ENCODE measurements at regions not wholly inside any gene's neighbourhood (a gene's known extent, or its start where the extent isn't known, plus 50 kb on each side); places are given as distances from the start of the nearest gene placed in this dataset.
"Not testable (repeated sequence)": the region's sequence is repeated elsewhere in the genome, so short reads cannot be mapped to it uniquely, and the experiment has no call there.

- not testable (repeated sequence) for DNase-seq (ENCODE audit: low read depth in 4 of 4, low spot score in 2 of 4)
Observed at GRCh38 chr21:25531538-25532250, 75.6 kb downstream of the MRPL39 start.

GRCh38 chr21:25528515-25528914 lies 78.8 kb downstream of the MRPL39 start:
- no peak for DNase-seq (ENCODE audit: low read depth in 4 of 4, low spot score in 2 of 4)

- DNase-seq (ENCODE audit: low read depth in 4 of 4, low spot score in 2 of 4) = no peak
Observed at GRCh38 chr21:25518491-25518911, 88.8 kb downstream of the MRPL39 start.

- no peak for DNase-seq (ENCODE audit: low read depth in 4 of 4, low spot score in 2 of 4)
Observed at GRCh38 chr21:25515484-25516405, 91.5 kb downstream of the MRPL39 start.

GRCh38 chr21:25513810-25514209 lies 93.5 kb downstream of the MRPL39 start:
- DNase-seq (ENCODE audit: low read depth in 4 of 4, low spot score in 2 of 4) = no peak

GRCh38 chr21:25512095-25513081 lies 94.9 kb downstream of the MRPL39 start:
- DNase-seq (ENCODE audit: low read depth in 4 of 4, low spot score in 2 of 4) = no peak

GRCh38 chr21:25509862-25510261 lies 97.4 kb downstream of the MRPL39 start:
- DNase-seq (ENCODE audit: low read depth in 4 of 4, low spot score in 2 of 4) = no peak

- no peak for DNase-seq (ENCODE audit: low read depth in 4 of 4, low spot score in 2 of 4)
Observed at GRCh38 chr21:25508364-25508763, 98.9 kb downstream of the MRPL39 start.

- DNase-seq (ENCODE audit: low read depth in 4 of 4, low spot score in 2 of 4) = no peak
Observed at GRCh38 chr21:25507522-25507921, 99.8 kb downstream of the MRPL39 start.

GRCh38 chr21:25506887-25507286 lies 100.4 kb downstream of the MRPL39 start:
- no peak for DNase-seq (ENCODE audit: low read depth in 4 of 4, low spot score in 2 of 4)

- no peak for DNase-seq (ENCODE audit: low read depth in 4 of 4, low spot score in 2 of 4)
Observed at GRCh38 chr21:25506261-25506660, 101.0 kb downstream of the MRPL39 start.

- no peak for DNase-seq (ENCODE audit: low read depth in 4 of 4, low spot score in 2 of 4)
Observed at GRCh38 chr21:25503981-25504380, 103.3 kb downstream of the MRPL39 start.

- no peak for DNase-seq (ENCODE audit: low read depth in 4 of 4, low spot score in 2 of 4)
Observed at GRCh38 chr21:25501996-25502665, 105.2 kb downstream of the MRPL39 start.

GRCh38 chr21:25501462-25501861 lies 105.8 kb downstream of the MRPL39 start:
- no peak for DNase-seq (ENCODE audit: low read depth in 4 of 4, low spot score in 2 of 4)

- no peak for DNase-seq (ENCODE audit: low read depth in 4 of 4, low spot score in 2 of 4)
Observed at GRCh38 chr21:25500598-25500997, 106.7 kb downstream of the MRPL39 start.

GRCh38 chr21:25496825-25497482 lies 110.3 kb downstream of the MRPL39 start:
- DNase-seq (ENCODE audit: low read depth in 4 of 4, low spot score in 2 of 4) = no peak

GRCh38 chr21:25494804-25495203 lies 112.5 kb downstream of the MRPL39 start:
- no peak for DNase-seq (ENCODE audit: low read depth in 4 of 4, low spot score in 2 of 4)

- DNase-seq (ENCODE audit: low read depth in 4 of 4, low spot score in 2 of 4) = no peak
Observed at GRCh38 chr21:25493722-25494121, 113.6 kb downstream of the MRPL39 start.

- DNase-seq (ENCODE audit: low read depth in 4 of 4, low spot score in 2 of 4) = no peak
Observed at GRCh38 chr21:25491267-25491666, 116.0 kb downstream of the MRPL39 start.

GRCh38 chr21:25490742-25491141 lies 116.5 kb downstream of the MRPL39 start:
- DNase-seq (ENCODE audit: low read depth in 4 of 4, low spot score in 2 of 4) = no peak
